GM23338 (cell line): ENCODE measurements at regions not wholly inside any gene's neighbourhood (a gene's known extent, or its start where the extent isn't known, plus 50 kb on each side); places are given as distances from the start of the nearest gene placed in this dataset.

Source experiments
- ATAC-seq: fragments of 200-7000 bp; cut with Tn5 transposase; 3 replicates; pipeline ENCODE4 v1.9.1; 2020
- DNase-seq: peaks from one replicate; pipeline ENCODE4 v3.0.0-alpha.2; 2015; ENCODE audit warnings: low spot score
- H2AFZ ChIP-seq: fragments of 200-600 bp; sonication (generic); 2 replicates; pipeline ENCODE4 v1.8.0; 2016; ENCODE audit warnings: antibody characterized with exemption, mild to moderate bottlenecking, moderate library complexity
- H3F3A ChIP-seq: fragments of 200-600 bp; sonication (generic); replicated peaks from 2 replicates; pipeline ENCODE4 v1.8.0; 2017; ENCODE audit warnings: antibody characterized with exemption, mixed run types, low read depth
- H3K27ac ChIP-seq: fragments of 200-600 bp; sonication (generic); 2 replicates; pipeline ENCODE4 v1.6.1; 2016; ENCODE audit warnings: low read depth
- H3K27me3 ChIP-seq: fragments of 200-600 bp; sonication (generic); 2 replicates; pipeline ENCODE4 v1.8.0; 2016; ENCODE audit warnings: mild to moderate bottlenecking, mixed run types, moderate library complexity; ENCODE audit not compliant: insufficient read depth
- H3K36me3 ChIP-seq: fragments of 200-600 bp; sonication (generic); 2 replicates; pipeline ENCODE4 v1.8.0; 2016; ENCODE audit warnings: mild to moderate bottlenecking; ENCODE audit not compliant: insufficient read depth
- H3K4me1 ChIP-seq: fragments of 200-600 bp; sonication (generic); 2 replicates; pipeline ENCODE4 v1.8.0; 2016; ENCODE audit warnings: mild to moderate bottlenecking, moderate library complexity; ENCODE audit not compliant: insufficient read depth
- H3K4me2 ChIP-seq: fragments of 200-600 bp; sonication (generic); 2 replicates; pipeline ENCODE4 v1.7.1; 2017; ENCODE audit warnings: mixed run types
- H3K4me3 ChIP-seq: fragments of 200-600 bp; sonication (generic); 2 replicates; pipeline ENCODE4 v1.6.1; 2016; ENCODE audit warnings: mixed run types
- H3K79me2 ChIP-seq: fragments of 200-600 bp; sonication (generic); replicated peaks from 2 replicates; pipeline ENCODE4 v1.8.0; 2017; ENCODE audit warnings: mild to moderate bottlenecking; ENCODE audit not compliant: insufficient read depth
- H3K9me2 ChIP-seq: fragments of 200-600 bp; sonication (generic); 2 replicates; pipeline ENCODE4 v1.8.0; 2017; ENCODE audit not compliant: insufficient read depth
- H4K20me1 ChIP-seq: fragments of 200-600 bp; sonication (generic); replicated peaks from 2 replicates; pipeline ENCODE4 v1.8.0; 2017; ENCODE audit warnings: mild to moderate bottlenecking; ENCODE audit not compliant: insufficient read depth
- H3K27ac Mint-ChIP-seq: 2 replicates; pipeline ENCODE4 v1.8.0; 2020; ENCODE audit warnings: inconsistent platforms, mild to moderate bottlenecking, moderate library complexity, mixed read lengths
- H3K27me3 Mint-ChIP-seq: 3 replicates; pipeline ENCODE4 v1.8.0; 2022; ENCODE audit warnings: low read depth, mild to moderate bottlenecking, moderate library complexity, mixed read lengths, inconsistent platforms; ENCODE audit not compliant: insufficient read depth, poor library complexity
- H3K36me3 Mint-ChIP-seq: 3 replicates; pipeline ENCODE4 v1.8.0; 2021; ENCODE audit warnings: low read depth, mild to moderate bottlenecking, inconsistent platforms, moderate library complexity, mixed read lengths
- H3K4me1 Mint-ChIP-seq: 3 replicates; pipeline ENCODE4 v1.8.0; 2020; ENCODE audit warnings: mild to moderate bottlenecking, inconsistent platforms, mixed read lengths
- H3K4me3 Mint-ChIP-seq: 3 replicates; pipeline ENCODE4 v1.8.0; 2021; ENCODE audit warnings: moderate library complexity, mild to moderate bottlenecking, inconsistent platforms, mixed read lengths
- H3K9me3 Mint-ChIP-seq: 3 replicates; pipeline ENCODE4 v1.8.0; 2020; ENCODE audit warnings: moderate library complexity, mild to moderate bottlenecking, inconsistent platforms, mixed read lengths
- CREB1 ChIP-seq: fragments of 250-450 bp; sonication (Bioruptor Pico); IDR thresholded peaks from 2 replicates; pipeline ENCODE4 v1.5.0; 2020; ENCODE audit warnings: low read depth, mild to moderate bottlenecking, moderate library complexity
- EZH2phosphoT487 ChIP-seq: fragments of 200-600 bp; sonication (generic); IDR thresholded peaks from one replicate; pipeline ENCODE4 v1.8.1; 2018; ENCODE audit warnings: antibody characterized with exemption; ENCODE audit not compliant: unreplicated experiment
- JUNB ChIP-seq: IDR thresholded peaks from one replicate; pipeline ENCODE4 v1.6.1; 2016; ENCODE audit warnings: antibody characterized with exemption; ENCODE audit not compliant: unreplicated experiment
- NANOG ChIP-seq: IDR thresholded peaks from 2 replicates; pipeline ENCODE4 v1.6.1; 2016; ENCODE audit warnings: antibody characterized with exemption, borderline replicate concordance
- STAT1 ChIP-seq: IDR thresholded peaks from one replicate; pipeline ENCODE4 v1.6.1; 2016; ENCODE audit warnings: antibody characterized with exemption; ENCODE audit not compliant: unreplicated experiment
- ZNF114 ChIP-seq: fragments of 250-450 bp; sonication (Bioruptor Pico); IDR thresholded peaks from 2 replicates; pipeline ENCODE4 v1.5.0; 2020; ENCODE audit warnings: mild to moderate bottlenecking, moderate library complexity
- ZNF331 ChIP-seq: fragments of 250-450 bp; sonication (Bioruptor Pico); IDR thresholded peaks from 2 replicates; pipeline ENCODE4 v1.5.0; 2020; ENCODE audit warnings: low read depth, mild to moderate bottlenecking, moderate library complexity
- TF ChIP-seq, protein P1 (sequence below), 2 experiments: fragments of 200-600 bp in 1 of 2; sonication (generic) in 1 of 2; conservative IDR thresholded peaks; 2 replicates each; pipeline versions ENCODE4 v1.5.1 to v1.6.1; 2016 to 2017; ENCODE audit warnings: antibody characterized with exemption in 2 of 2, low read depth in 2 of 2, mild to moderate bottlenecking in 2 of 2, moderate library complexity in 1 of 2

DNA sequence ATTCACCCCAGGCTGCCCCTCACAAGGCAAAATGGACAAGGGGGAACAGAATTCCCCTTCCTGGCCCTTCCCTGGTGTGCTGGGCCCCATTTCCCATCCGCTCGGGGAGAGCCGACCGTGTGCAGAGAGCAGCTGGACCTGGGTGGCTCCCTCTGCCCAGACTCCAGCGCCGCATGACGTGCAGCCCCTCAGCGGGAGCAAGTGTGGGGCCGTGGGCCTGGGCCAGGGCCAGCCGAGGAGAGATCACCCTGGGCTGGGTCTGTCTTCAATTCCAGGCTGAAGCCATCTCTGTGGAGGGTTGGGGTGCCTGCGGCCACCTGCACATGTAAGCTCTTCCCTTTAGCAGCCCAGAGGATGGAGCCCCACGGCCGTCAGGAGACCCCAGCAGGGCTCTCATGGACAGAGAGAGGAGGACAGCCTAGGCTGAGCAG lies 241.8 kb downstream of the TTLL2 start:
- no peaks in the 10 kb centered on the region; the same call in 2 of the 3 replicates for H3K9me3 Mint-ChIP-seq
- TF ChIP-seq ZNF331 (no peak), CREB1 (CRISPR knock-in tag) (no peak), EZH2phosphoT487 (no peak), ZNF114 (no peak), NANOG (no peak), STAT1 (no peak)
- ATAC-seq = no peak
- H3K27me3 Mint-ChIP-seq = peaks cover 8% of the 10 kb centered on the region
- H3K4me3 ChIP-seq = no peak overlapping the region
- no peak overlapping the region for H2AFZ ChIP-seq
- no peaks in the 10 kb centered on the region; the same call in 2 of the 3 replicates for H3K4me1 Mint-ChIP-seq
- no peak overlapping the region for H3K27ac Mint-ChIP-seq
- no peak overlapping the region for H3K27ac ChIP-seq
- H3K9me2 ChIP-seq = 0 out of 2 replicates have a peak, but pooled peaks cover 2% of the 10 kb centered on the region
- no peak for DNase-seq
- H3K36me3 ChIP-seq = no peaks in the 10 kb centered on the region
- no peak overlapping the region for H3K4me2 ChIP-seq
- no peaks in the 10 kb centered on the region for H3K79me2 ChIP-seq
- no peaks in the 10 kb centered on the region for H3F3A ChIP-seq
- H3K4me1 ChIP-seq = no peaks in the 10 kb centered on the region
- H3K4me3 Mint-ChIP-seq = no peak overlapping the region
- no peaks in the 10 kb centered on the region for H3K27me3 ChIP-seq
- H3K36me3 Mint-ChIP-seq = no peaks in the 10 kb centered on the region
- no peaks in the 10 kb centered on the region for H4K20me1 ChIP-seq

DNA sequence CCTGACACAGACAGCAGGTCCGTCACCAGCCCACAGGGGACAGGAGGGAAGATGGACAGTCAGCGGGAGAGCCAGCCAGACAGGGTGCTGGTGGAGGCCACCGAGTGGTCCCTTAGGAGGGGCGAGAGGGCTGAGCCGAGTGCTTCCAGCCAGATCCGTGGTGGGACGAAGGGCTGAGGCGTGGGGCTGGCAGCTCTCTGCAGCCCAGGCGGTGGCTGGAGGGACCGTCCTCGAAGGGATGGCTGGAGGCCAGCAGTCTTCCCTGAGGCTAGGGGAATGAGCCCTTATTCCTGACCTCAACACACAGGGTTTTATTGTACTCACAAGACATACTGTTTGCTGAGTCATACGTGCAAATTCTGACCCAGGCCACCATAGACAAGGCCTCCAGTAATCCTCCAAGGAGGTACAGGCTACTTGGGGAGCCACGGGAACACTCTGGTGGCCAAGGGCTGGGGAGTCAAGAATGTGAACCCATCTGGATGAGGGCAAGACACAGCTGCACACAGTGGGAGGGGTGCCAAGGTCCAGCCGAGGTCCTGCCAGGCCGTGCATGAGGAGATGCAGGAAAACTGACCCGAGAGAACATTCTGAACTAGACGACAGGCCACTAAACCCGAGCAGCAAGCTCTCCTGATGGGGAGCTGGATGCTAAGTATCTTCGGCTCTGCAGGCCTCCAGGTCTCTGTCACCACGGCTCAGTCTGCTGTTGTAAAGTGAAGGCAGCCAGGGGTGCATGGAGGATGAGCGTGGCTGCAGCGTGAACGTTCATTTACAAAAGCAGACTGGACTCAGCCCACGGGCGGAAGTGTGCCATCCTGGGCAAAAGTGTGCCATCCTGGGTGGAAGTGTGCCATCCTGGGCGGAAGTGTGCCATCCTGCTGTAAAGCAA lies 242.5 kb downstream of the TTLL2 start:
- Histone ChIP-seq H3K4me3 (no peak overlapping the region), H3K79me2 (no peaks in the 10 kb centered on the region), H3K4me1 (no peaks in the 10 kb centered on the region), H4K20me1 (no peaks in the 10 kb centered on the region), H3F3A (no peaks in the 10 kb centered on the region), H2AFZ (no peak overlapping the region), H3K36me3 (no peaks in the 10 kb centered on the region), H3K9me2 (0 out of 2 replicates have a peak, but pooled peaks cover 2% of the 10 kb centered on the region), H3K27ac (no peak overlapping the region), H3K4me2 (no peak overlapping the region), H3K27me3 (no peaks in the 10 kb centered on the region)
- Mint-ChIP-seq H3K9me3 (no peaks in the 10 kb centered on the region; the same call in 2 of the 3 replicates), H3K36me3 (no peaks in the 10 kb centered on the region), H3K27me3 (peaks cover 8% of the 10 kb centered on the region), H3K27ac (no peak overlapping the region), H3K4me3 (no peak overlapping the region), H3K4me1 (no peaks in the 10 kb centered on the region; the same call in 2 of the 3 replicates)
- TF ChIP-seq NANOG = no peak
- ATAC-seq = no peak
- no peak for DNase-seq

DNA sequence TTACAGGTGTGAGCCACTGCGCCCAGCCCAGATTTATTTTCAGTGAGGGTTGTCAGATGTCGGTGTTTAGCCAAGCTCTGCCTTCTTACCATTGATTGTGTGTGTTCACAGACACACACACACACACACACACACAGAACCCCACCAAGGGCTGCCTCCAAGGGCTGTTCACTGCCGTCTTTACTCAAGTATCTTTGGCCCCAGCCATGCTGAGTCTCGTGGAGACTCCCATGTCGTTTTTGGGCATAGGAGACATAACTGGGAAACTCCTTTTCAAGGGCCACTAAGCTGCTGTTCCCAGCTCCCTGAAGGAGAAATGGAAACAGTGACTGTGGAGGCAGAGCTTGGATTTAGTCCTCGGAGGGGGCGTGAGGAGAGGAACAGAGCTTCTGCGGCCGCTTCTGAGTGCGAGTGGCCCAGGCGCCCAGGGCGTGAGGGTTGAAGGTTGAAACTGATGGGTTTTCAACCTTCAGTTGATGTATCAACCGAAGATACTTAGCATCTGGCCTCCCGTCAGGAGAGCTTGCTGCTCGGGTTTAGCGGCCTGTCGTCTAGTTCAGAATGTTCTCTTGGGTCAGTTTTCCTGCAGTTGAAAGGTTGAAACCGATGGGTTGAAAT lies 243.6 kb downstream of the TTLL2 start:
- ATAC-seq (no peak), DNase-seq (no peak)
- H3K4me1 ChIP-seq = no peaks in the 10 kb centered on the region
- no peaks in the 10 kb centered on the region for H3F3A ChIP-seq
- H3K27ac ChIP-seq = no peak overlapping the region
- peaks cover 6% of the 10 kb centered on the region; the same call in 2 of the 3 replicates for H3K4me1 Mint-ChIP-seq
- no peaks in the 10 kb centered on the region for H3K36me3 ChIP-seq
- peaks cover 12% of the 10 kb centered on the region for H3K27me3 Mint-ChIP-seq
- no peaks in the 10 kb centered on the region for H4K20me1 ChIP-seq
- H3K79me2 ChIP-seq = no peaks in the 10 kb centered on the region
- H3K9me3 Mint-ChIP-seq = no peaks in the 10 kb centered on the region; the same call in 2 of the 3 replicates
- 0 out of 2 replicates have a peak, but pooled peaks cover 2% of the 10 kb centered on the region for H3K9me2 ChIP-seq
- 0 out of 2 replicates have a peak overlapping the region, but pooled peaks have one; percentile 14 for H2AFZ ChIP-seq
- H3K27me3 ChIP-seq = no peaks in the 10 kb centered on the region
- no peak overlapping the region for H3K27ac Mint-ChIP-seq
- no peak for TF ChIP-seq NANOG
- TF ChIP-seq EZH2phosphoT487 = no peak
- no peak for TF ChIP-seq JUNB
- TF ChIP-seq STAT1 = no peak
- TF ChIP-seq, protein P1, sequence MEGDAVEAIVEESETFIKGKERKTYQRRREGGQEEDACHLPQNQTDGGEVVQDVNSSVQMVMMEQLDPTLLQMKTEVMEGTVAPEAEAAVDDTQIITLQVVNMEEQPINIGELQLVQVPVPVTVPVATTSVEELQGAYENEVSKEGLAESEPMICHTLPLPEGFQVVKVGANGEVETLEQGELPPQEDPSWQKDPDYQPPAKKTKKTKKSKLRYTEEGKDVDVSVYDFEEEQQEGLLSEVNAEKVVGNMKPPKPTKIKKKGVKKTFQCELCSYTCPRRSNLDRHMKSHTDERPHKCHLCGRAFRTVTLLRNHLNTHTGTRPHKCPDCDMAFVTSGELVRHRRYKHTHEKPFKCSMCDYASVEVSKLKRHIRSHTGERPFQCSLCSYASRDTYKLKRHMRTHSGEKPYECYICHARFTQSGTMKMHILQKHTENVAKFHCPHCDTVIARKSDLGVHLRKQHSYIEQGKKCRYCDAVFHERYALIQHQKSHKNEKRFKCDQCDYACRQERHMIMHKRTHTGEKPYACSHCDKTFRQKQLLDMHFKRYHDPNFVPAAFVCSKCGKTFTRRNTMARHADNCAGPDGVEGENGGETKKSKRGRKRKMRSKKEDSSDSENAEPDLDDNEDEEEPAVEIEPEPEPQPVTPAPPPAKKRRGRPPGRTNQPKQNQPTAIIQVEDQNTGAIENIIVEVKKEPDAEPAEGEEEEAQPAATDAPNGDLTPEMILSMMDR (conservative IDR thresholded peaks at IDR 0.05; ENCODE audit: low read depth in 2 of 2) = no peak
- H3K4me3 Mint-ChIP-seq = no peak overlapping the region
- no peaks in the 10 kb centered on the region; the same call in 2 of the 3 replicates for H3K36me3 Mint-ChIP-seq
- H3K4me3 ChIP-seq = no peak overlapping the region
- H3K4me2 ChIP-seq = no peak overlapping the region
